Adrenal gland (tissue), 9 donors: ENCODE measurements at regions not wholly inside any gene's neighbourhood (a gene's known extent, or its start where the extent isn't known, plus 50 kb on each side); places are given as distances from the start of the nearest gene placed in this dataset.

Experiments used
- DNase-seq, 7 donors: peaks; one replicate each; pipeline ENCODE4 v3.0.0-alpha.2; 2019 to 2020
- H3K27ac ChIP-seq, 5 donors: fragments of 200-600 bp; sonication (generic) in 4 of 5; 1 replicate in 3 of 5; 2 replicates in 2 of 5; pipeline versions ENCODE4 v1.5.1 to v1.8.0; 2016 to 2020; ENCODE audit warnings: mild to moderate bottlenecking in 1 of 5
- H3K27me3 ChIP-seq: fragments of 200-600 bp; 2 replicates; pipeline ENCODE4 v1.8.0; 2021
- H3K36me3 ChIP-seq, 2 donors: fragments of 200-600 bp; replicated peaks in 1 of 2; 1 replicate in 1 of 2; 2 replicates in 1 of 2; pipeline versions ENCODE4 v1.5.1 to v1.8.0; 2018 to 2022
- H3K4me1 ChIP-seq, 2 donors: fragments of 200-600 bp; replicated peaks in 1 of 2; 1 replicate in 1 of 2; 2 replicates in 1 of 2; pipeline versions ENCODE4 v1.5.1 to v1.8.0; 2018 to 2021
- H3K4me3 ChIP-seq, 4 donors: fragments of 200-600 bp; sonication (generic) in 3 of 4; one replicate each; pipeline ENCODE4 v1.5.1; 2016 to 2018
- H3K9me3 ChIP-seq, 3 donors: fragments of 200-600 bp; sonication (generic) in 1 of 3; replicated peaks in 1 of 3; 1 replicate in 2 of 3; 2 replicates in 1 of 3; pipeline versions ENCODE4 v1.5.1 to v1.8.0; 2016 to 2021
- CTCF ChIP-seq, 6 experiments: fragments of 450-650 bp in 4 of 6; fragments of 200-600 bp in 2 of 6; sonication (generic) in 1 of 6; IDR thresholded peaks; 1 replicate in 5 of 6; 2 replicates in 1 of 6; pipeline versions ENCODE4 v1.5.1 to v1.8.0; 2016 to 2021; ENCODE audit warnings: antibody characterized with exemption in 6 of 6, mild to moderate bottlenecking in 2 of 6, moderate library complexity in 1 of 6
- POLR2A ChIP-seq, 2 donors: fragments of 450-650 bp; IDR thresholded peaks; one replicate each; pipeline ENCODE4 v1.6.1; 2017; ENCODE audit warnings: antibody characterized with exemption in 2 of 2, mild to moderate bottlenecking in 2 of 2, moderate library complexity in 1 of 2
- WGBS, 4 donors: extraction: QIAGEN DNeasy Blood & Tissue Kit in 2 of 4; methylation state at CpG; one replicate each; pipeline versions ENCODE4 v1.1.5 to v1.1.7; 2013 to 2017; 5-methylcytosine and 5-hydroxymethylcytosine counted together
- intact Hi-C, 2 donors: fragments of 100-400 bp; cut with DNase I; formaldehyde crosslinking; loops; one replicate each; pipeline versions ENCODE4 v1.14.1 to v1.15.0; 2022 to 2023
- donor health status: healthy with polysubstance abuse.
- donor health status: Bipolar disorder and iron deficiency.
- donor health status: DM: yes; HTN: yes; CAD: no.
- donor health status: DM: no; HTN: no; CAD: no.
- donor health status: DM: no; HTN: no; CAD: no.

DNA sequence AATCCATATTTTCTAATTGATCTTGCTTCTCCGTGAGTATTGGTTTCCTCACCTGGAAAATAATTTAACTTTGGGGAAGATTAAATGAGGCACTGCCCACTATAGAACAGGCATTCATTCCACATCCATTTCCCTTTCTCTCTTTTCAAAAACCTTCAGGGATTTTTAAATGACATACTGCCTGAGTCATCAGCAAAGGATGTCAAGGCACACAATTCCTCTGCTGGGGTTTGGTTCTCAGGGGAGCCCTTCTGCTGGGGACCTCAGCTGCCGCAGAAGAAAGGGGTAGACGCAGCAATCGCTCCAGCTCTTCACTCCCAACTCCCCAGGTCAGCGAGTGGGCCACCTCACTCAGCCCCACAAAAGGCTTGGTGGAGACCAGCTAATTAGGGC lies 90.7 kb upstream of the BACH2 start:
- intact Hi-C loops, result loop anchor here in 1 of 2 donors (10.0 kb wide), 1 partner anchor 93 kb away; the partner anchor contains the start of gene BACH2
- WGBS, 4 donors, result 70 to 84% (median 78%) methylated on average over 4 to 5 of the region's 5 CpGs
- no peaks in the 10 kb centered on the region for H3K36me3 ChIP-seq
- H3K9me3 ChIP-seq, result no peaks in the 10 kb centered on the region
- H3K4me1 ChIP-seq, result no peaks in the 10 kb centered on the region
- TF ChIP-seq CTCF (IDR thresholded peaks at IDR 0.05), result no peak
- no peak for TF ChIP-seq POLR2A (IDR thresholded peaks at IDR 0.05)
- H3K4me3 ChIP-seq, result no peak overlapping the region
- no peak overlapping the region for H3K27ac ChIP-seq
- DNase-seq, result no peak
- peaks cover 5% of the 10 kb centered on the region for H3K27me3 ChIP-seq

DNA sequence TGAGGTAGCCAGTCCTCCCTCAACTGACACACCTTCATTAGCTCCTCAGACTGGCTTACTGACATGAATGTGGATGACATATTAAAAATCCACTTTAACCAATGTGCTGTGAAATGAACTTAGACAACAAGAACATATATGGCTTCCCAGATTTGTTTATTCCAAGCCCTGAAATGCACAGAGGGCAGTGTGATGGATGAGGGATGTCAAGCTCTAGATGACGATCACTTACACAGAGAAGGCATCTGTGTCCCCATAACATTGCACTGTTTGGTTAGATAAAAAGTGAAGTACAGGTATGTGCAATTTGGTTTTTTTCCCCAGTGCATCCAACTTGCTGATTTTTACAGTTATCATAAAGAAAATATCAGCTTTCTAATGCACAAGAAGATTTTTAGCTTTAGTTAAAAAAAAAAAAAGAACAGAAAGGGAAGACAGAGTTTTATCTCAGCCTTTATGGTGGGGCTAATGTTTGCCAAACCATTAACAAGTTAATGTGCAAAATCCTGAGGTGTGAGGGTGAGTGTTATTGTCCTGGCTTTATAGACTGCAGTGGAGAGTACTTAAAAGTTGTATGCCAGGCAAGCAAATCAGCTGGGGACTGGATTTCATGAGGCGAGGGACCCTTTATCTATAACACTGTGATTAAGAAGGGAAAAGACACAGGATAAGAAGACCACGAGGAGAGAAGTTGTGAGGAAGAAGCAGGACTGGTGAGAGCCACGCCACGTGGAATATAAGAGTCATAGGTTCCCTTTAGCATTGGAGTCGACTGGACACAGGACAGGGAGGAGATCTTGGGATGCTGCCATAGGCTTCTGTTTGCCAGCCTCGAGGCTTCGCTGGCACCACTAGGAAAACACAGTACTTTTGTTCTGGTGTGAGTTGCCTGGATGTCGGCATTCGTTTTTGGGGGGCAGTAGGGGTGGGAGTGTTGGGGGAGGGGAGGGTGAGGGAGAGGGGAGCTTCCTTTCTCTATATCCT lies 90.0 kb upstream of the BACH2 start:
- TF ChIP-seq CTCF (IDR thresholded peaks at IDR 0.05), result no peak
- TF ChIP-seq POLR2A (IDR thresholded peaks at IDR 0.05), result no peak
- H3K9me3 ChIP-seq, result no peaks in the 10 kb centered on the region
- intact Hi-C loops, result loop anchor here in 1 of 2 donors (10.0 kb wide), 1 partner anchor 92 kb away; the partner anchor contains the start of gene BACH2
- H3K4me3 ChIP-seq, result no peak overlapping the region
- no peak overlapping the region for H3K27ac ChIP-seq
- whole genome bisulfite sequencing, 4 donors, result 46 to 62% (median 52%) methylated on average over 10 of the region's 10 CpGs
- H3K36me3 ChIP-seq, result no peaks in the 10 kb centered on the region
- peaks cover 5% of the 10 kb centered on the region for H3K27me3 ChIP-seq
- DNase-seq, result no peak
- no peaks in the 10 kb centered on the region for H3K4me1 ChIP-seq

- no peaks in the 10 kb centered on the region for H3K36me3 ChIP-seq
- peaks cover 5% of the 10 kb centered on the region for H3K27me3 ChIP-seq
- H3K27ac ChIP-seq, result no peak overlapping the region
- intact Hi-C loops, result loop anchor here in 1 of 2 donors (10.0 kb wide), 1 partner anchor 91 kb away; the partner anchor contains the start of gene BACH2
- H3K9me3 ChIP-seq, result no peaks in the 10 kb centered on the region
- no peak for DNase-seq
- no peaks in the 10 kb centered on the region for H3K4me1 ChIP-seq
- TF ChIP-seq CTCF (IDR thresholded peaks at IDR 0.05) (no peak), POLR2A (IDR thresholded peaks at IDR 0.05) (no peak)
- 67 to 87% (median 76%) methylated on average over 1 of the region's 1 CpG for WGBS, 4 donors
- H3K4me3 ChIP-seq, result no peak overlapping the region
Observed at GRCh38 chr6:90385759-90386313, 89.2 kb upstream of the BACH2 start.

- Histone ChIP-seq H3K9me3 (no peaks in the 10 kb centered on the region), H3K4me1 (no peaks in the 10 kb centered on the region), H3K36me3 (no peaks in the 10 kb centered on the region), H3K27ac (no peak overlapping the region), H3K4me3 (no peak overlapping the region), H3K27me3 (peaks cover 5% of the 10 kb centered on the region)
- WGBS, 4 donors, result 76 to 83% (median 82%) methylated on average over 4 to 5 of the region's 5 CpGs
- intact Hi-C loops, result loop anchor here in 1 of 2 donors (10.0 kb wide), 1 partner anchor 90 kb away; the partner anchor contains the start of gene BACH2
- DNase-seq, result no peak
- TF ChIP-seq POLR2A (IDR thresholded peaks at IDR 0.05), result no peak
- no peak for TF ChIP-seq CTCF (IDR thresholded peaks at IDR 0.05)
Observed at GRCh38 chr6:90384720-90385119, 88.1 kb upstream of the BACH2 start.
